ENCODE measurements at regions not wholly inside any gene's neighbourhood (a gene's known extent, or its start where the extent isn't known, plus 50 kb on each side); places are given as distances from the start of the nearest gene placed in this dataset.

GRCh38 chr10:33419311-33419710 lies 84.8 kb upstream of the NRP1 start:
- no peak for DNase-seq (ENCODE audit: low spot score)

GRCh38 chr10:33418301-33418700 lies 83.8 kb upstream of the NRP1 start:
- no peak for DNase-seq (ENCODE audit: low spot score)

DNA sequence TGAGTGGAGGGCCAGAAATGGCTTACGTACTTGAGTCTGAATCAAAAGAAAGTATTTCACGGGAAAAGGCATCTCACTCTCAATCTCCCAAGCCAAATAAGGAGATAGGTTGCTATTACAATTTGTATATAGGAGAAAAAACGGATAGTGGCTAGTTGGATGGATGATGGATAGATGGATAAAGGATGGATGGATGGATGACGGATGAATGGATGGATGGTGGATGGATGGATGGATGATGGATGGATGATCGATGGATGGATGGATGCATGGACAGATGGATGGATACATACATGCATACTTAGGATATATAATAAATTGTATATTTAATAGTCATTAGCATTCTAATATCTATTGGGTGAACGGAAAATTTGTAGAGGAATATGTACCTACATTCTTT lies 82.2 kb upstream of the NRP1 start:
- no peak for DNase-seq (ENCODE audit: low spot score)

- no peak for DNase-seq (ENCODE audit: low spot score)
Observed at GRCh38 chr10:33416209-33416608, 81.7 kb upstream of the NRP1 start.

- no peak for DNase-seq (ENCODE audit: low spot score)
Observed at GRCh38 chr10:33414841-33415240, 80.4 kb upstream of the NRP1 start.

DNA sequence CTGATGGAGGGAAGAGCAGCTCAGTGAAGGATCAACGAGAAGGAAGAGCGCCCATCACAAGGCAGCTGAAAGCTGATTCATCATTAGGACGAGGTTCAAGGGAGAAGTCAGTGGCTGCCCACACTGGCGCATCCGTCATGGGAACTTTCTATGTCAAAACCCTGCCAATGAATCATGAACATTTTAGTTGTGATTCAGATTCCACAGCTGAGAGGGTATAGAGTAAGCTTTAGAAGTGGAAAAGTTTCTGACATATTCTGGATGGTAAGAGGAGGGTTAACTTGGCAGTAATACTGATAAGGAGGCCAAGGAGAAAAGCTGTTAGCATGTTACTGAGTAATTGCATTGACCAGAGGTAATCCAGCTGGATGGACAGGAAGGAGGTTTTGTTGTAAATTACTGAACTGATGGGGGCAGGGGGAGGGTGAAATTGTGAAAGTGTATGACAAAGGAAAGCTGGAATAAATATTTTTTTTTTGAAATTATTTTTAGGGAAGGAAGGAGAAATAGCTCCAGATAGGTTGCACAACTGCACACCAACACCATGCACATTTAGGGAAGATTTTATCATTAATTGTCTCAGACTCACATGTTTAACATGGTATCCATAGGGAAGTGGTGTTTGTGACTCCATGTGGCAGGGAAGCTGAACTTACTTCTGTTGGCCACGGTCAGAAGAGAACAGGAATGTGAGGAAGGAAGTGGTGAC lies 78.3 kb upstream of the NRP1 start:
- DNase-seq (ENCODE audit: low spot score): peak; percentile 11

GRCh38 chr10:33412241-33412640 lies 77.8 kb upstream of the NRP1 start:
- DNase-seq (ENCODE audit: low spot score): no peak

DNA sequence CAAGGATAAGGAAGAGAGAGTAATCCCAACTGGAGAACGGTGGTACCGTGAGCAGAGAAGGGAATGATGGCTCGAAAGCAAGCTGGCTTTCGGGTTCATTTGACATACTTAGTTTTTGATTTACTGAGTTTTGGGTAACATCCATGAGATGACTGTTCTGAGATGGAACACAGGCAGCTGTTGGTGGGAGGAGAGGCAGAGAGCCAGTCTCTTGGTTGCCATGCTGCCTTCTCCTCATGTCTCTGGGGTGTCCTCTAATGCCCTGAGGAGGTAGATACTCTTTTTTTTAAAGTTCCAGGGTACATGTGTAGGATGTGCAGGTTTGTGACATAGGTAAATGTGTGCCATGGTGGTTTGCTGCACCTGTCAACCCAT lies 76.4 kb upstream of the NRP1 start:
- DNase-seq (ENCODE audit: low spot score): no peak

DNA sequence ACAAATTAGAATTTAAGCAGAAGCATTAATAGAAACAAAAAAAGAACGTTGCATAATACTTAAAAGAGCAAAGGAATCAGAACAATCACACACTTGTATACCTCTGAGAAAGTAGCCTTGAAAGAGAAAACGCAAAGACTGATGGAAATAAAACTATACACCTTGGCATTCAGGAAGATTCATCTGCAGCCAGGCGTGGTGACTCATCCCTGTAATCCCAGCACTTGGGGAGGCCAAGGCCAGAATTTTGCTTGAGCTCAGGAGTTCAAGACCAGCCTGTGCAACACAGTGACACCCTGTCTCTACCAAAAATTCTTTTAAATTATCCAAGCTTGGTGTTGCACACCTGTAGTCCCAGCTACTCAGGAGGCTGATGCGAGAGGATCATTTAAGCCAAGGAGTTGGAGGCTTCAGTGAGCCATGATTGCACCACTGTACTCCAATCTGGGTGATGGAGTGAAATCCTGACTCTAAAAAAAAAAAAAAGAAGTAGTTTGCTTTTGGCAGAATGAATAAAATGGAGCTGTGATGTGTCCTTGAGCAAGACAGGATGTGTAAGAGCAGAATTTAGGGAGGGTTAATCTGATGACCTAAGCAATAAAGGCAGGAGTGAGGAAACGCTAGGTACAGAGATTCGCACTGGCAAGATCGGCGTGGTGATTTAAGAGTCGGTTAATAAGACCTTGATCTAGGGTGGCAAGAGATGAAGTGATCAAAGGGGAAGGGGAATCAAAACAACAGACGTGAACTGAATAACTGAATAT lies 75.8 kb upstream of the NRP1 start:
- no peak for DNase-seq (ENCODE audit: low spot score)

DNA sequence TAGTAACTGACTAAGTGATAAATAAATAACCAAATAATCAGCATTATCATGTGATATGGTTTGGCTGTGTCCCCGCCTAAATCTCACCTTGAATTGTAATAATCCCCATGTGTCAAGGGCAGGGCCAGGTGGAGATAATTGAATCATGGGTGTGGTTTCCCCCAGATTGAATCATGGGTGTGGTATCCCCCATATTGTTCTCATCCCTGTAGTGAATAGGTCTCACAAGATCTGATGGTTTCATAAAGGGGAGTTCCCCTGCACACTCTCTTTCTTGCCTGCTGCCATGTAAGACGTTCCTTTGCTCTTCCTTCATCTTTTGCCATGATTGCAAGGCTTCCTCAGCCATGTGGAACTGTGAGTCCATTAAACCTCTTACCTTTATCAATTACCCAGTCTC lies 72.1 kb upstream of the NRP1 start:
- DNase-seq (ENCODE audit: low spot score): no peak

- no peak for DNase-seq (ENCODE audit: low spot score)
Observed at GRCh38 chr10:33402220-33403073, 68.0 kb upstream of the NRP1 start.

- DNase-seq (ENCODE audit: low spot score): no peak
Observed at GRCh38 chr10:33401300-33401699, 66.8 kb upstream of the NRP1 start.

DNA sequence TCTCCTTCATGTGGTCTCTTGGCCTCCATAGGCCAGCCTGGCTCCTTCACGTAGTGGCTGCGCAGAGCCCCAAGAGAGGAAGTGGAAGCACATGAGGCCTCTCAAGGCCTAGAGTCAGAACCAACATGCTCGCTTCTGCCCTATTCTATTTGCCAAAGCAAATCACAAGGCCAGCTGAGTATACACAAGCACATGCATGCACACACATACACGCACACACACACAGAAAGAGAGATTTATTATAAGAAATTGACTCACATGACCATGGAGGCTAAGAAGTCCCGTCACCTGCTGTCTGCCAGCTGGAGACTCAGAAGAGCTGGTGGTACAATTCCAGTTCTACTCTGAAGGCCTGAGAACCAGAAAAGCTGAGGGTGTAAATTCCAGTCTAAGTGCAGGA lies 64.3 kb upstream of the NRP1 start:
- no peak for DNase-seq (ENCODE audit: low spot score)

- DNase-seq (ENCODE audit: low spot score): no peak
Observed at GRCh38 chr10:33396938-33397337, 62.5 kb upstream of the NRP1 start.

GRCh38 chr10:33396279-33396678 lies 61.8 kb upstream of the NRP1 start:
- no peak for DNase-seq (ENCODE audit: low spot score)

GRCh38 chr10:33395201-33395600 lies 60.7 kb upstream of the NRP1 start:
- no peak for DNase-seq (ENCODE audit: low spot score)

DNA sequence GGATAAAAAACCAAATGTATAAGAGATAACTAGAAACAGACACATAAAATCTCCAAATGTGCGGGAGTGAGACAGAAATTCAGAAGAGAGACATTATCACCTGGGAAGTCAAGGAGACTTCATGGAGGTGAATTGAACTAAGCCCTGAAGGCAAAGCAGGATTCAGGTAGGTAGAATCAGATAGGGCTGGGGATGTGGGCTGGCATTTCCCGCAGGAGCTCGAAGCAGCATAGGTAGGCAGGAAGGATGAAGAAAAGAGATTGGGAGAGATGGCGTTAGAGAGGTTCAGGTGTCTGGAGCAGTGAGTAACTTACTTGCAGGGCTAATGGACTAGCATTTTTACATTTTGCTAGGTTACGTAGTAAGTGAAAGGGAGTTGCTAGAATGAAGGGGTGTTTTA lies 58.2 kb upstream of the NRP1 start:
- DNase-seq (ENCODE audit: low spot score): no peak

GRCh38 chr10:33391611-33392465 lies 57.4 kb upstream of the NRP1 start:
- no peak for DNase-seq (ENCODE audit: low spot score)

GRCh38 chr10:33390046-33390445 lies 55.6 kb upstream of the NRP1 start:
- no peak for DNase-seq (ENCODE audit: low spot score)

GRCh38 chr10:33388785-33389184 lies 54.3 kb upstream of the NRP1 start:
- DNase-seq (ENCODE audit: low spot score): no peak

- no peak for DNase-seq (ENCODE audit: low spot score)
Observed at GRCh38 chr10:33388382-33388781, 53.9 kb upstream of the NRP1 start.

GRCh38 chr10:33387720-33388119 lies 53.3 kb upstream of the NRP1 start:
- DNase-seq (ENCODE audit: low spot score): no peak

Measured in mucosa of gallbladder (tissue), 1 donor.